ENCODE measurements at regions not wholly inside any gene's neighbourhood (a gene's known extent, or its start where the extent isn't known, plus 50 kb on each side); places are given as distances from the start of the nearest gene placed in this dataset.

DNA sequence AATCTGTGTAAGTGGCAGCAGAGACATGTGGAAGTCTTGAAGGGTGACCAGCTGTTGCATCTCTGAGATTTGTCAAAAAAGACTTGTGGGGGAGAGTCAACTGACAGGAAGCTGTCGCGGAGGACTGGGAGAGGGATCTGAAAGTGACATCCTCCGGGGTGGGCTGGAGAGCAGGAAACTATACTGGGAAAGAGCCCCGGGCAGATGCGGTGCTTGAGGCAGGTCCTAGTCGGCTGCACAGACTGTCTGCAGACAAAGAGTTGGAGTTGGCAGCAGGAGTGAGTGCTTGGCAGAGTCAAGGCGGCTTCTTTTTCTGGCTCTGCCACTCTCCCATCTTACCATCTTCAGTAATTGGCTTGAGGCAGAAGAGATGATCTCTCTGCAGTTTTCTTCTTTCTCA, 294.0 kb upstream of the C1orf87 start (continued):
- no peak for TF ChIP-seq ZXDB (tag by site-specific recombination; IDR thresholded peaks at IDR 0.05)

DNA sequence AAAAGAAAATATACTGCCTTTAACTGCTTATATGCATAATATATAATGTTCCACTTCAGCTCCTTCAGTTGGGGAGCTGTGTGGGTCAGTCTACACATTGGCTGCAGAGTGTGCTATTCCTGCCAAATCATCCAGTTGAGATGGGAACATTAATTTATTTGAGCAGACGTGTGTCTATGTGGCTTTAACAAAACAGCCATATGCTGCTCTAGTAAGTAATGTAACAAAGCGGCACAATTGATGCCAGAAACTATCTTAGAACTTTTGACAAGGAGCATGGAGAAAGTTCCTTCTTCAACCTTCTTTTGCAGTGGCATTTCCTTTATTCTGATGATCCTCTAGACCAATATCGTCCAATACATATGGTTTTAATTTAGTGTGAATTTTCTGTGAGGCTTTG, 285.9 kb upstream of the C1orf87 start:
- H3K4me3 ChIP-seq (ENCODE audit: low read depth, low read length) = no peak overlapping the region
- TF ChIP-seq ZNF48 (tag by site-specific recombination; IDR thresholded peaks at IDR 0.05) = no peak
- no peak for TF ChIP-seq ZNF155 (tag by site-specific recombination; IDR thresholded peaks at IDR 0.05)
- no peak for TF ChIP-seq KLF8 (tag by site-specific recombination; IDR thresholded peaks at IDR 0.05)
- TF ChIP-seq, protein P1, sequence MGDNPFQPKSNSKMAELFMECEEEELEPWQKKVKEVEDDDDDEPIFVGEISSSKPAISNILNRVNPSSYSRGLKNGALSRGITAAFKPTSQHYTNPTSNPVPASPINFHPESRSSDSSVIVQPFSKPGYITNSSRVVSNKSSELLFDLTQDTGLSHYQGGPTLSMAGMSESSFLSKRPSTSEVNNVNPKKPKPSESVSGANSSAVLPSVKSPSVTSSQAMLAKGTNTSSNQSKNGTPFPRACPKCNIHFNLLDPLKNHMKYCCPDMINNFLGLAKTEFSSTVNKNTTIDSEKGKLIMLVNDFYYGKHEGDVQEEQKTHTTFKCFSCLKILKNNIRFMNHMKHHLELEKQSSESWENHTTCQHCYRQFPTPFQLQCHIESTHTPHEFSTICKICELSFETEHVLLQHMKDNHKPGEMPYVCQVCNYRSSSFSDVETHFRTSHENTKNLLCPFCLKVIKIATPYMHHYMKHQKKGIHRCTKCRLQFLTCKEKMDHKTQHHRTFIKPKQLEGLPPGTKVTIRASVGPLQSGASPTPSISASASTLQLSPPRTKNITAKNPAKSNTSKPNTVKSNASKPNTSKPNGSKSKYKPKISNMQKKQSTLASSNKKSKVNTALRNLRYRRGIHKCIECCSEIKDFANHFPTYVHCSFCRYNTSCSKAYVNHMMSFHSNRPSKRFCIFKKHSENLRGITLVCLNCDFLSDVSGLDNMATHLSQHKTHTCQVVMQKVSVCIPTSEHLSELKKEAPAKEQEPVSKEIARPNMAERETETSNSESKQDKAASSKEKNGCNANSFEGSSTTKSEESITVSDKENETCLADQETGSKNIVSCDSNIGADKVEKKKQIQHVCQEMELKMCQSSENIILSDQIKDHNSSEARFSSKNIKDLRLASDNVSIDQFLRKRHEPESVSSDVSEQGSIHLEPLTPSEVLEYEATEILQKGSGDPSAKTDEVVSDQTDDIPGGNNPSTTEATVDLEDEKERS (tag by site-specific recombination; IDR thresholded peaks at IDR 0.05) = no peak
- no peak for TF ChIP-seq MZF1 (tag by site-specific recombination; IDR thresholded peaks at IDR 0.05; ENCODE audit: borderline replicate concordance)
- no peak for TF ChIP-seq ZNF133 (tag by site-specific recombination; IDR thresholded peaks at IDR 0.05)
- no peak for TF ChIP-seq ZNF16 (tag by site-specific recombination; IDR thresholded peaks at IDR 0.05; ENCODE audit: low read depth)
- no peak for TF ChIP-seq SALL2 (tag by site-specific recombination; IDR thresholded peaks at IDR 0.05; ENCODE audit: borderline replicate concordance)
- TF ChIP-seq KLF7 (tag by site-specific recombination; IDR thresholded peaks at IDR 0.05; ENCODE audit: borderline replicate concordance) = no peak
- TF ChIP-seq, protein P2, sequence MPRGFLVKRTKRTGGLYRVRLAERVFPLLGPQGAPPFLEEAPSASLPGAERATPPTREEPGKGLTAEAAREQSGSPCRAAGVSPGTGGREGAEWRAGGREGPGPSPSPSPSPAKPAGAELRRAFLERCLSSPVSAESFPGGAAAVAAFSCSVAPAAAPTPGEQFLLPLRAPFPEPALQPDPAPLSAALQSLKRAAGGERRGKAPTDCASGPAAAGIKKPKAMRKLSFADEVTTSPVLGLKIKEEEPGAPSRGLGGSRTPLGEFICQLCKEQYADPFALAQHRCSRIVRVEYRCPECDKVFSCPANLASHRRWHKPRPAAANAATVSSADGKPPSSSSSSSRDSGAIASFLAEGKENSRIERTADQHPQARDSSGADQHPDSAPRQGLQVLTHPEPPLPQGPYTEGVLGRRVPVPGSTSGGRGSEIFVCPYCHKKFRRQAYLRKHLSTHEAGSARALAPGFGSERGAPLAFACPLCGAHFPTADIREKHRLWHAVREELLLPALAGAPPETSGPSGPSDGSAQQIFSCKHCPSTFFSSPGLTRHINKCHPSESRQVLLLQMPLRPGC (tag by site-specific recombination; IDR thresholded peaks at IDR 0.05) = no peak
- no peak for TF ChIP-seq ZNF529 (tag by site-specific recombination; IDR thresholded peaks at IDR 0.05; ENCODE audit: insufficient replicate concordance)
- TF ChIP-seq KLF10 (tag by site-specific recombination; IDR thresholded peaks at IDR 0.05) = no peak
- TF ChIP-seq, protein P3, sequence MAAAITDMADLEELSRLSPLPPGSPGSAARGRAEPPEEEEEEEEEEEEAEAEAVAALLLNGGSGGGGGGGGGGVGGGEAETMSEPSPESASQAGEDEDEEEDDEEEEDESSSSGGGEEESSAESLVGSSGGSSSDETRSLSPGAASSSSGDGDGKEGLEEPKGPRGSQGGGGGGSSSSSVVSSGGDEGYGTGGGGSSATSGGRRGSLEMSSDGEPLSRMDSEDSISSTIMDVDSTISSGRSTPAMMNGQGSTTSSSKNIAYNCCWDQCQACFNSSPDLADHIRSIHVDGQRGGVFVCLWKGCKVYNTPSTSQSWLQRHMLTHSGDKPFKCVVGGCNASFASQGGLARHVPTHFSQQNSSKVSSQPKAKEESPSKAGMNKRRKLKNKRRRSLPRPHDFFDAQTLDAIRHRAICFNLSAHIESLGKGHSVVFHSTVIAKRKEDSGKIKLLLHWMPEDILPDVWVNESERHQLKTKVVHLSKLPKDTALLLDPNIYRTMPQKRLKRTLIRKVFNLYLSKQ (tag by site-specific recombination; IDR thresholded peaks at IDR 0.05; ENCODE audit: borderline replicate concordance) = no peak
- no peak for TF ChIP-seq ZNF473 (tag by site-specific recombination; IDR thresholded peaks at IDR 0.05)
- no peak for TF ChIP-seq ZNF423 (tag by site-specific recombination; IDR thresholded peaks at IDR 0.05)
- TF ChIP-seq, protein P4, sequence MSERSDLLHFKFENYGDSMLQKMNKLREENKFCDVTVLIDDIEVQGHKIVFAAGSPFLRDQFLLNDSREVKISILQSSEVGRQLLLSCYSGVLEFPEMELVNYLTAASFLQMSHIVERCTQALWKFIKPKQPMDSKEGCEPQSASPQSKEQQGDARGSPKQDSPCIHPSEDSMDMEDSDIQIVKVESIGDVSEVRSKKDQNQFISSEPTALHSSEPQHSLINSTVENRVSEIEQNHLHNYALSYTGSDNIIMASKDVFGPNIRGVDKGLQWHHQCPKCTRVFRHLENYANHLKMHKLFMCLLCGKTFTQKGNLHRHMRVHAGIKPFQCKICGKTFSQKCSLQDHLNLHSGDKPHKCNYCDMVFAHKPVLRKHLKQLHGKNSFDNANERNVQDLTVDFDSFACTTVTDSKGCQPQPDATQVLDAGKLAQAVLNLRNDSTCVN (tag by site-specific recombination; optimal IDR thresholded peaks at IDR 0.05) = no peak
- no peak overlapping the region for H3K27ac ChIP-seq (ENCODE audit: extremely low read depth, low read depth, low read length)
- H3K36me3 ChIP-seq (ENCODE audit: control insufficient read depth in 2 of 2, insufficient read depth in 1 of 2, low read length in 2 of 2) = no peaks in the 10 kb centered on the region
- ChIA-PET CTCF (no interaction called here), POLR2A (no interaction called here)
- H3K9me3 ChIP-seq (ENCODE audit: control insufficient read depth, insufficient read depth, low read depth, low read length) = no peaks in the 10 kb centered on the region
- H3K4me1 ChIP-seq (ENCODE audit: control insufficient read depth, insufficient read depth, low read length) = no peaks in the 10 kb centered on the region

DNA sequence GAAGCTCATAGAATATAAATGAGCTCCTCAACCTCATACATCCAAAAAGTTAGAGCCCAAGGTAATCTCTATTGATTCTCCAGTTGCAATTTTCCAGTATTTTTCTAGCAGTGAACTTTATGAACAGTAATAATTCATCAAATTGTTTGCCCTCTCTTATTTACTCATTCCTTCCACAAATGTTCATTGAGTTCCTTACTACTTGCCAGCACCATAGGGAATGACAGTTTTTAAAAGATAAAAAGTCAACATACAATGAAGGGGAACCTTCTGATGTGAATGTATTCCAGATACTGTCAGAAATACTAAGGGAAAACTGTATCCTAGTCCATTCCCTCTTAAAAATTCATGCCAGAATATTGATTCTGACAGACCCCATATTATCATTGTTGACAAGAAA, 277.0 kb upstream of the C1orf87 start:
- no peak overlapping the region for H3K4me3 ChIP-seq (ENCODE audit: low read depth, low read length)
- no peak overlapping the region for H3K27ac ChIP-seq (ENCODE audit: extremely low read depth, low read depth, low read length)
- ChIA-PET CTCF (no interaction called here), POLR2A (no interaction called here)
- no peaks in the 10 kb centered on the region for H3K4me1 ChIP-seq (ENCODE audit: control insufficient read depth, insufficient read depth, low read length)
- H3K9me3 ChIP-seq (ENCODE audit: control insufficient read depth, insufficient read depth, low read depth, low read length) = no peaks in the 10 kb centered on the region
- H3K36me3 ChIP-seq (ENCODE audit: control insufficient read depth in 2 of 2, insufficient read depth in 1 of 2, low read length in 2 of 2) = no peaks in the 10 kb centered on the region
- TF ChIP-seq, protein P5, sequence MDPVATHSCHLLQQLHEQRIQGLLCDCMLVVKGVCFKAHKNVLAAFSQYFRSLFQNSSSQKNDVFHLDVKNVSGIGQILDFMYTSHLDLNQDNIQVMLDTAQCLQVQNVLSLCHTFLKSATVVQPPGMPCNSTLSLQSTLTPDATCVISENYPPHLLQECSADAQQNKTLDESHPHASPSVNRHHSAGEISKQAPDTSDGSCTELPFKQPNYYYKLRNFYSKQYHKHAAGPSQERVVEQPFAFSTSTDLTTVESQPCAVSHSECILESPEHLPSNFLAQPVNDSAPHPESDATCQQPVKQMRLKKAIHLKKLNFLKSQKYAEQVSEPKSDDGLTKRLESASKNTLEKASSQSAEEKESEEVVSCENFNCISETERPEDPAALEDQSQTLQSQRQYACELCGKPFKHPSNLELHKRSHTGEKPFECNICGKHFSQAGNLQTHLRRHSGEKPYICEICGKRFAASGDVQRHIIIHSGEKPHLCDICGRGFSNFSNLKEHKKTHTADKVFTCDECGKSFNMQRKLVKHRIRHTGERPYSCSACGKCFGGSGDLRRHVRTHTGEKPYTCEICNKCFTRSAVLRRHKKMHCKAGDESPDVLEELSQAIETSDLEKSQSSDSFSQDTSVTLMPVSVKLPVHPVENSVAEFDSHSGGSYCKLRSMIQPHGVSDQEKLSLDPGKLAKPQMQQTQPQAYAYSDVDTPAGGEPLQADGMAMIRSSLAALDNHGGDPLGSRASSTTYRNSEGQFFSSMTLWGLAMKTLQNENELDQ (tag by site-specific recombination; IDR thresholded peaks at IDR 0.05; ENCODE audit: low read depth) = no peak
- TF ChIP-seq KLF10 (tag by site-specific recombination; IDR thresholded peaks at IDR 0.05) = no peak
- TF ChIP-seq ZNF510 (tag by site-specific recombination; IDR thresholded peaks at IDR 0.05; ENCODE audit: insufficient replicate concordance) = no peak
- no peak for TF ChIP-seq IKZF3 (tag by site-specific recombination; IDR thresholded peaks at IDR 0.05)
- no peak for TF ChIP-seq BCL11A (tag by site-specific recombination; IDR thresholded peaks at IDR 0.05; ENCODE audit: low read depth)
- no peak for TF ChIP-seq SCRT1 (tag by site-specific recombination; IDR thresholded peaks at IDR 0.05; ENCODE audit: borderline replicate concordance)
- TF ChIP-seq ZNF791 (tag by site-specific recombination; IDR thresholded peaks at IDR 0.05) = no peak
- TF ChIP-seq SCRT2 (tag by site-specific recombination; IDR thresholded peaks at IDR 0.05) = no peak
- no peak for TF ChIP-seq MEIS1 (CRISPR knock-in tag; IDR thresholded peaks at IDR 0.05; ENCODE audit: borderline replicate concordance)

All from HEK293 (cell line).